Esophagus squamous epithelium (tissue), 4 donors: ENCODE measurements at regions not wholly inside any gene's neighbourhood (a gene's known extent, or its start where the extent isn't known, plus 50 kb on each side); places are given as distances from the start of the nearest gene placed in this dataset.

Experiments
- CTCF ChIP-seq, 6 experiments: fragments of 450-650 bp in 4 of 6; fragments of 200-600 bp in 2 of 6; sonication (generic) in 2 of 6; IDR thresholded peaks; one replicate each; pipeline ENCODE4 v1.5.1; 2016 to 2019; ENCODE audit warnings: antibody characterized with exemption in 6 of 6, mild to moderate bottlenecking in 4 of 6, moderate library complexity in 4 of 6
- POLR2A ChIP-seq, 4 donors: fragments of 450-650 bp; IDR thresholded peaks; one replicate each; pipeline ENCODE4 v1.6.1; 2017; ENCODE audit warnings: antibody characterized with exemption in 4 of 4, mild to moderate bottlenecking in 4 of 4, moderate library complexity in 3 of 4

- TF ChIP-seq CTCF (IDR thresholded peaks at IDR 0.05) (no peak), POLR2A (IDR thresholded peaks at IDR 0.05) (no peak)
Observed at GRCh38 chr10:28160866-28161405, 141.9 kb downstream of the MPP7 start.
